ENCODE measurements at regions not wholly inside any gene's neighbourhood (a gene's known extent, or its start where the extent isn't known, plus 50 kb on each side); places are given as distances from the start of the nearest gene placed in this dataset.

DNA sequence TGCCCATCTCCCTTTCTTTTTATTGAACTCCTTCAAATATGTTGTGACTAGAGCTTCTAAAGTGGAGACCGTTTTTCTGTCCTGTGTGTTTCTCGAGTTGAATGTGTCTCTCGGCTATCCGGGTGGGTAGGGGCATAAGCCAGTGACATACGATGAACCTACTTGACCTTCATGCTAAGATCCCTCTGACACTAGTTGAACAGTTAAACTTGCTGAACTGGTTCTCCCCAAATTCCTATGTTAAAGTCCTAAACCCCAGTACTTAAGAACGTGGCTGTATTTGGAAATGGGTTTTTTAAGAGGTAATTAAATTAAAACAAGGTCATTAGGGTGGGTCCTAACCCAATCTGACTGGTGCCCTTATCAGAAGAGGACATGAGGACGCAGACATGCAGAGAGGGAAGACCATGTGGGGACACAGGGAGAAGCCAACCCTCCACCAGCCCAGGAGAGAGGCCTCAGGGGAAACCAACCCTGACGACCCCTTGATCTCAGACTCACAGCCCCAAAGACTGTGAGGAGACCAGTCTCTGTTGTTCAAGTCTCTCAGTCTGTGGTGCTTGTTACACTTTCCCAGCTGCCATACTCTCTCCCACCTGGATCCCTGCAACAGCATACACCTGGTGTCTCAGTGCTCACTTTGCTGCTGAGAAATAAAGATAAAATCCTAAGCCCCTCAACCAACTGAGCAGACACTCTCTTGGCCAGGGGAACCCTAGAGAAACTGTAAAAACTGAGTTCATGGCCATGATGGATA is 208.4 kb downstream of the MYLK4 start:
- Histone ChIP-seq H3K4me1 (ENCODE audit: insufficient read depth, low read length) (peaks cover 18% of the 10 kb centered on the region), H3K27me3 (ENCODE audit: control insufficient read depth in 1 of 2, insufficient read depth in 2 of 2, low read length in 2 of 2) (peaks cover 0 to 13% of the 10 kb centered on the region in 2 experiments; a peak in 2 of 5 replicates), H4K20me1 (ENCODE audit: insufficient read depth, low read length) (no peaks in the 10 kb centered on the region), H3K4me2 (ENCODE audit: low read depth, low read length) (peak overlapping the region; percentile 48), H3K79me2 (ENCODE audit: insufficient read depth, low read length) (no peaks in the 10 kb centered on the region), H3K36me3 (replicated peaks in 1 of 2; ENCODE audit: control insufficient read depth in 1 of 2, insufficient read depth in 2 of 2, low read length in 2 of 2) (no peaks in the 10 kb centered on the region), H3K9me3 (ENCODE audit: low read length) (no peaks in the 10 kb centered on the region), H2AFZ (ENCODE audit: low read length) (no peak overlapping the region), H3K4me3 (replicated peaks in 1 of 3; ENCODE audit: insufficient read depth in 1 of 3, low read depth in 2 of 3, low read length in 3 of 3) (peak overlapping the region in 1 of 3 experiments; percentile 15; a peak in 1 of 6 replicates), H3K9ac (ENCODE audit: insufficient read depth, low read depth, low read length) (no peak overlapping the region), H3K27ac (ENCODE audit: extremely low read length, insufficient read depth, low read length) (no peak overlapping the region)
- ChIA-PET POLR2A (interaction anchor here (1.0 kb wide), 1 partner anchor 28 kb away, joined by 6 read pairs; no protein-coding TSS in a partner anchor), CTCF (ENCODE audit: low intra/inter-chr PET ratio, low total read pairs) (no interaction called here)
- TF ChIP-seq ZNF124 (CRISPR knock-in tag; IDR thresholded peaks at IDR 0.05) (no peak), ZEB1 (IDR thresholded peaks at IDR 0.05; ENCODE audit: insufficient replicate concordance, low read depth) (no peak)
- WGBS (ENCODE audit: low lambda C conversion rate), result 62% methylated on average over 8 of the region's 8 CpGs
- intact Hi-C loops (cut with micrococcal nuclease; ENCODE audit: unreplicated experiment), result loop anchor here (2.0 kb wide), 1 partner anchor 23 kb away; no protein-coding TSS in a partner anchor
- in situ Hi-C loops (cut with HindIII; ENCODE audit: extremely low pct_ligation_motif_present, low pct_unique_long_range_greater_than_20kb), result no loop called here
- FAIRE-seq (no peak), ATAC-seq (peak; percentile 56), DNase-seq (ENCODE audit: low spot score) (no peak)
- no TSS peak for BruUV-seq (replicated peaks)

DNA sequence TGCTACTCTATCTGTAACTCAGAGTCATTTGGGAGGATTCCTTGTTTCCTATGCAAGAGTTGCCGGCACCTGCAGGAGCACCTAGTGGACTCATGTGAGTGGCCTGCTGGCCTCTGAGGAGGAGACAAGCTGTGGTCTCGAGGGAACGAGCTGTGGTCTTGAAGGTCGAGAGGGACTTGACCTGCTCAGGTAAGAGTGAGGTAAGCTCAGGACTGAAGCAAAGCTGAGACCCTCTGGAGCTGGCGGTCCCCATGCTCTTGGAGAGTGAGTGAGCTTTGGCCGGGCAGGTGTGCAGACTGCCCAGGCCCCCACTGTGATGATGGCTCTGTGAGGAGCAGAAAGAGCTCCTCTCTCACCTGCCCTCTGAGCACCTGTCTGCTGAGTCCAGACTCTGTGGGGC is 214.3 kb downstream of the MYLK4 start:
- H3K79me2 ChIP-seq (ENCODE audit: insufficient read depth, low read length), result no peaks in the 10 kb centered on the region
- H3K4me3 ChIP-seq (replicated peaks in 1 of 3; ENCODE audit: insufficient read depth in 1 of 3, low read depth in 2 of 3, low read length in 3 of 3), result no peak overlapping the region
- POLR2A ChIA-PET, result no interaction called here
- DNase-seq (ENCODE audit: low spot score), result no peak
- H3K4me2 ChIP-seq (ENCODE audit: low read depth, low read length), result no peak overlapping the region
- TF ChIP-seq, protein P1, sequence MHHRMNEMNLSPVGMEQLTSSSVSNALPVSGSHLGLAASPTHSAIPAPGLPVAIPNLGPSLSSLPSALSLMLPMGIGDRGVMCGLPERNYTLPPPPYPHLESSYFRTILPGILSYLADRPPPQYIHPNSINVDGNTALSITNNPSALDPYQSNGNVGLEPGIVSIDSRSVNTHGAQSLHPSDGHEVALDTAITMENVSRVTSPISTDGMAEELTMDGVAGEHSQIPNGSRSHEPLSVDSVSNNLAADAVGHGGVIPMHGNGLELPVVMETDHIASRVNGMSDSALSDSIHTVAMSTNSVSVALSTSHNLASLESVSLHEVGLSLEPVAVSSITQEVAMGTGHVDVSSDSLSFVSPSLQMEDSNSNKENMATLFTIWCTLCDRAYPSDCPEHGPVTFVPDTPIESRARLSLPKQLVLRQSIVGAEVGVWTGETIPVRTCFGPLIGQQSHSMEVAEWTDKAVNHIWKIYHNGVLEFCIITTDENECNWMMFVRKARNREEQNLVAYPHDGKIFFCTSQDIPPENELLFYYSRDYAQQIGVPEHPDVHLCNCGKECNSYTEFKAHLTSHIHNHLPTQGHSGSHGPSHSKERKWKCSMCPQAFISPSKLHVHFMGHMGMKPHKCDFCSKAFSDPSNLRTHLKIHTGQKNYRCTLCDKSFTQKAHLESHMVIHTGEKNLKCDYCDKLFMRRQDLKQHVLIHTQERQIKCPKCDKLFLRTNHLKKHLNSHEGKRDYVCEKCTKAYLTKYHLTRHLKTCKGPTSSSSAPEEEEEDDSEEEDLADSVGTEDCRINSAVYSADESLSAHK (CRISPR knock-in tag; IDR thresholded peaks at IDR 0.05; ENCODE audit: borderline replicate concordance), result no peak
- TF ChIP-seq ZNF484 (CRISPR knock-in tag; IDR thresholded peaks at IDR 0.05; ENCODE audit: borderline replicate concordance, low read depth) (no peak), ZNF251 (CRISPR knock-in tag; IDR thresholded peaks at IDR 0.05) (no peak)
- H3K27ac ChIP-seq (ENCODE audit: extremely low read length, insufficient read depth, low read length), result no peak overlapping the region
- H3K4me1 ChIP-seq (ENCODE audit: insufficient read depth, low read length), result no peaks in the 10 kb centered on the region
- H3K36me3 ChIP-seq (replicated peaks in 1 of 2; ENCODE audit: control insufficient read depth in 1 of 2, insufficient read depth in 2 of 2, low read length in 2 of 2), result no peaks in the 10 kb centered on the region
- no peak overlapping the region for H3K9ac ChIP-seq (ENCODE audit: insufficient read depth, low read depth, low read length)
- 11% methylated on average over 6 of the region's 6 CpGs for WGBS (ENCODE audit: low lambda C conversion rate)
- intact Hi-C loops (cut with micrococcal nuclease; ENCODE audit: unreplicated experiment), result no loop called here
- H4K20me1 ChIP-seq (ENCODE audit: insufficient read depth, low read length), result no peaks in the 10 kb centered on the region
- H2AFZ ChIP-seq (ENCODE audit: low read length), result no peak overlapping the region
- H3K9me3 ChIP-seq (ENCODE audit: low read length), result no peaks in the 10 kb centered on the region
- no TSS peak for BruUV-seq (replicated peaks)
- ATAC-seq, result no peak
- CTCF ChIA-PET (ENCODE audit: low intra/inter-chr PET ratio, low total read pairs), result no interaction called here
- H3K27me3 ChIP-seq (ENCODE audit: control insufficient read depth in 1 of 2, insufficient read depth in 2 of 2, low read length in 2 of 2), result peaks cover 1 to 26% of the 10 kb centered on the region in 2 experiments; a peak in 3 of 5 replicates
- in situ Hi-C loops (cut with HindIII; ENCODE audit: extremely low pct_ligation_motif_present, low pct_unique_long_range_greater_than_20kb), result no loop called here
- no peak for FAIRE-seq
